ENCODE measurements at regions not wholly inside any gene's neighbourhood (a gene's known extent, or its start where the extent isn't known, plus 50 kb on each side); places are given as distances from the start of the nearest gene placed in this dataset.

DNA sequence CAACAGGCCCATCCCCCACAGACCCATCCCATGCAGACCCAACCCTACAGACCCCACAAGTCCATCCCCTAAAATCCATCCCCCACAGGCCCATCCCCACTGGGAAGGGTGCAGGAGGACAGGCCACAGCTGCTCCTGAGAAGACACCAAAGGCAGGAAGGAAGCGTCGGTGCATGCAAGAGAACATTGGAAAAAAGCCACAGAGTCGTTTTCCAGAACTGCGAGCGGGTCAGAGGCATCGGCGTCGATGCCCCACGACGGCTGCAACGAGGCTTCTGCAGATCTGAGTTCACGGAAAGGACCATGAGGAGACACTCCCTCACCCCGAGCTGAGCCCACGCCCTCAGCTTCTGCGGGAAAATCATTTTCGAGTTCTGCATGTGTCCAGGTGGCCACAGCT is 59.6 kb upstream of the GALNT9 start:
- DNase-seq = no peak
- TF ChIP-seq POLR2A (IDR thresholded peaks at IDR 0.05; ENCODE audit: low read length) (no peak), GATA1 (IDR thresholded peaks at IDR 0.05; ENCODE audit: low read depth, low read length) (no peak)

DNA sequence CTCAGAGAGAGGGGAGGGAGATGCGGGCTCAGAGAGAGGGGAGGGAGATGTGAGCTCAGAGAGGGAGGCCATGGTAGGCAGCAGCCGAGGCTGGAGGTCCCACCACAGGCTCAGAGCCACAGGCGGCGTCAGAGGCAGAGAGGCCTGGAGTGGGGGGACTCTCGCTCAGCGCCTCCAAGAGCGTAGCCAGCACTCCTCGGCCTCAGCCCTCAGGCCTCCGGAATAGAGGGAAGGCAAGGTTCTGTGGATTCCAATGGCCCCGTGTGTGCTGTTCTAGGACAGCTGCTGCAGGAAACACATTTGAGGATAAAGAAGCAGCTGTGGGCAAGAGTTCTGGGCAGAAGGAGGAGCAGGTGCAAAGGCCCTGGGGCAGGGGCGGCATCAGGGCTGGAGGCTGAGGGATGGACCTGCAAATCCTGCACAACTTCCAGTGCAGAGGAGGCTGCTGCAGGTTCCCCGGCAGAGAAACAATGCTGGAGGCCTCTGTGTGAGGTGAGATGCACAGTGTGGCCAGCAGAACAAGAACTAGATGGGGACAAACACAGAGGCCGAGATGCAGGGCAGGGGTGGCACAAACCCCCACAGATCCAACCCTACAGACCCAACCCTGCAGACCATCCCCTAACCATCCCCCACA is 59.1 kb upstream of the GALNT9 start:
- TF ChIP-seq POLR2A (IDR thresholded peaks at IDR 0.05; ENCODE audit: low read length) (no peak), GATA1 (IDR thresholded peaks at IDR 0.05; ENCODE audit: low read depth, low read length) (no peak)
- DNase-seq = no peak

DNA sequence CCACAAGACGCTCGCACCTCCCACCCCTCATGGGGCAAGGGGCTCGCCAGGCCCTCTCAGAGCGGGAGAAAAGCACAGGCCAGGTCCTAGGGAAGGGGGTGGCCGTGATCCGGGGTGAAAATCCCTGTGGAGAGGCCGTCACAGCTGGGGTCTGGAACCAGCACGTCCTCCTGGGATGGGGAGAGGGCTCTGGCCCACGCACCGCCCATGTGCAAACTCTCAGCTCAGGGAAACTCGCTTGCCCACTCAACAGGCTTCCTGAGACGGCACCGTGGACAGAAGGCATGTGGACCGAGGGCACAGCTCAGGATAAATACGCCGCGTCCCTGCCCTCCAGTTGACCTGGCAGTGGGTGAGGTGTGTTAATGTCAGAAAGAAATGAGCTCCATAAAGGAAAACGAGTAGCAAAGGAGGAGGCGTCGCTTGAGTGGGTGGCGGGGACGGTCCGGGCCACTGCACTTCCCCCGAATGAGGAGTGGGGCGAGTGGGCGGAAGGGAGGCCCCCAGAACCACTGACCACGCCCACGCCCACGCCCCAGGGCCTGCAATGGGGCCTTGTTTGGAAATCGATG is 57.6 kb upstream of the GALNT9 start:
- TF ChIP-seq POLR2A (IDR thresholded peaks at IDR 0.05; ENCODE audit: low read length) = no peak
- no peak for TF ChIP-seq GATA1 (IDR thresholded peaks at IDR 0.05; ENCODE audit: low read depth, low read length)

DNA sequence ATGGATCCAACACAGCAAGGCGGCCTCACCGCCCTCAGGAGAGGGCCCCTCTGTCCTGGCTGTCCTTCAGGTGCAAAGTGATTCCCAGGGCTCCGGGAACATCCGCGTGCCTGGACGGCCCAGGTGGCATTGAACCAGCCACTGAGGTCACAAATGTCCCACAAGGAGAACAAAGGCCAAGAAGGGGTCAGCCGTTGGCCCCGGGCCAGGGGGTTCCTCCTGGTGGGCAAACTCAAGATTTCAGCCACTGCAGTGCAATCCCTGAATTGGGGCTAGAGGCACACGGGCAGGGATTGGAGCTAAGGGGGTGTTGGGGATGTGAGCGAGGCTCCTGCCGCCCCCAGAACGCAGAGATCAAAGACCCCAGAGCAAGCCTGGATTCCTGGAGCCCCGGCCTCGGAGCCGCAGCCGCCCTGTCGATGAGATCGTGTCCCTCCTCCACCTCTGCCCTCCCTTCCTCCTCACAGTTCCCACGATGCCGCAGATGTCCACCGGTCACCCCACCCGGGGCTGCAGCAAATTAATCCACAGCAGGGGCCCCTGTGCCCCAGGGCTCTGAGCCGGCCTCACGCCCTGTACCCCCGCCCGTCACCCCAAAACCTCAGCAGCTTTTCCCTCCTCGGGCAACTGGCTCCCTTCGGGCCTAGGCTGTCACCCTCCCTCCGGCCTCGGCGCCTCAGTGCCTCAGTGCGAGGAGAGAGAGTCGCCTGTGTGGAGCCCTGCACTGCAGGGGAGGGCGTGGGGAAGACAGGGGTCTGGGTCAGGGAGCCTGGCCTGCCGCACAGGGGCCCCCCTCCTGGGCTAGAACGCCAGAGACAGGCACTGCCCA is 56.7 kb upstream of the GALNT9 start:
- no peak for TF ChIP-seq POLR2A (IDR thresholded peaks at IDR 0.05; ENCODE audit: low read length)
- TF ChIP-seq GATA1 (IDR thresholded peaks at IDR 0.05; ENCODE audit: low read depth, low read length) = no peak
- no peak for DNase-seq

More for the DNA sequence above, 57.6 kb upstream of the GALNT9 start:
- DNase-seq = no peak

DNA sequence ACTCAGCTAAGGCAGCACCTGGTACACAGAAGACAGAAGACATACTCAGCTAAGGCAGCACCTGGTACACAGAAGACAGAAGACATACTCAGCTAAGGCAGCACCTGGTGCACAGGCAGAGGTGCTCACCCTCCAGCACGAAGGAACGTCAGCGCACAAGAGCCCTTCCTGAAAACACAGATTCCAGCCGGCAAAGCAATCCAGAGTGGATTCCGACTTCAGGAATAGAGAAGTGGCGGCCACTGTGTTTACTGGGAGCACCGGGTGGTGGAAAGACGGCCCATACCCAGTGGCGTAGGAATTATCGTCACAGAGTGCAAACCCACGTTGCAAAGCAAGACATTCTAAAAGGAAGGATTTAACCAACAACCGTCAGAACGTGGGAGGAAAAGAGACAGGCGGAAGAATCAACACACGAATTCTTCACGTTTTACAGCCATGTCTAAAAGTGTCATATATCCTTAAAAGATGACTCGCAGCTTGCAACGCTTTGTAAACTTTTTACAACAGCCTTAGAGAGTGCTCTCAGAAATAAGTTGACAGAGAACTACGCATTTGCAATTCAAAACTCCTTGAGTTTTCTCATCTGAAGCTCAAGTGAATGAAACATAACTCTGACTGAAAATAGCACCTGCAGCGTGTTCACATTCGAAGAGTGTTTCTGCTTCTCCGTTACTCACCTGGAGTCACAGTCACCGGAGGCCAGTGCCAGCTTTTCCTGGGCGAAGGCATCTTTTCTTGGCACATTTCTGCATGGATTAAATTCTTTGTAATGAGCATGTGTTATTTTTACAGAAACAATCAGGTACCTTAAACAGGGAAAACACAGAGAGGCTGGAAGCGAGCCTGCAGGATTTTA is 55.8 kb upstream of the GALNT9 start:
- TF ChIP-seq POLR2A (IDR thresholded peaks at IDR 0.05; ENCODE audit: low read length) (no peak), GATA1 (IDR thresholded peaks at IDR 0.05; ENCODE audit: low read depth, low read length) (no peak)

DNA sequence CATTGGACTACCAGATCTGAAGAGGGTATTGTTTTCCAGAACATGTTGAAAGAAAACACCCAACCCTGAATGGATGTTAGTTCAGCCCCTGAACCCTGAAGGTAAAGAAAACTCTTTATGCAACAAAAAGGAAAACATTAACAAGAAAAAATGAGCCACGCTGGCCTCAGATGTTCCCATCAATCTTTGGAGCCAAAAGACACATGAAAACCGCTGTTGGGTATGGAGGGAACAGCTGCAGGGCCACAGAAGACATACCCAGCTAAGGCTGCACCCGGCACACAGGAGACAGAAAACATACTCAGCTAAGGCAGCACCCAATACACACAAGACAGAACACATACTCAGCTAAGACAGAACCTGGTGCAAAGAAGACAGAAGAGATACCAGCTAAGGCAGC is 51.3 kb upstream of the GALNT9 start:
- TF ChIP-seq POLR2A (IDR thresholded peaks at IDR 0.05; ENCODE audit: low read length) (no peak), GATA1 (IDR thresholded peaks at IDR 0.05; ENCODE audit: low read depth, low read length) (no peak)
- no peak for DNase-seq

More for the DNA sequence above, 55.8 kb upstream of the GALNT9 start:
- no peak for DNase-seq

DNA sequence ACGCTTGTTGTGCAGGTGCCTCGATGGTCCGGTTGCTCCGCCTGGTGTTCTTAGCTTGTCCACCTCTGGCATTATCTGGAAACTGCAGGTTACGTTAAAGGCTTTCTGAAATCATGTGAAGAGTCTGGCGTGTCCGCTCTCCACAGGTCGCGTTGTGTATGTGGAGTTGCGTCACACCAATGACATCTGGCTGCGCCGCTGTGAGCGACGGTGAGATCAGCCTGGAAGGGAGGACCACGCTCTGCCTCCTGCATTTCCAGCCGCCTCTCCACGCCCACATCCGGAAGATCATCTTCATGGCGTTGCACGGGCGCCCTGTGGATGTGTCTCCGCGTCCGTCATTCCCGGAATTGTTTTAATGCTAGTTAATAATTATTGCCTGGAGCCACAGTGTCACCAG is 50.6 kb upstream of the GALNT9 start:
- DNase-seq = no peak
- no peak for TF ChIP-seq GATA1 (IDR thresholded peaks at IDR 0.05; ENCODE audit: low read depth, low read length)
- TF ChIP-seq POLR2A (IDR thresholded peaks at IDR 0.05; ENCODE audit: low read length) = no peak

DNA sequence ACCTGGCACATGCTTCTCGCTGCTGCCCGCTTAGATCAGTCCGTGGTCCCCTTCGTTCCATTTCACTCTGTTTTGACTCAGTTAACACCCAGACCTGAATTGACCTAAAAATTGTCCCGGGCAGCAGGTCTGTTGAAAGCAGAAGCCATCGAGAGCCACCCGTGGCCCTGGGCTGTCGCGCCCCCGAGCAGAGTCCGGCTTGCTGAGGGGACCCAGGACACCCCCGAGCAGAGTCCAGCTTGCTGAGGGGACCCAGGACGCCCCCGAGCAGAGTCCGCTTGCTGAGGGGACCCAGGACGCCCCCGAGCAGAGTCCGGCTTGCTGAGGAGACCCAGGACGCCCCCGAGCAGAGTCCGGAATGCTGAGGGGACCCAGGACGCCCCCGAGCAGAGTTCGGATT is 50.2 kb upstream of the GALNT9 start:
- TF ChIP-seq POLR2A (IDR thresholded peaks at IDR 0.05; ENCODE audit: low read length) (no peak), GATA1 (IDR thresholded peaks at IDR 0.05; ENCODE audit: low read depth, low read length) (no peak)

More for the DNA sequence above, 50.2 kb upstream of the GALNT9 start:
- no peak for DNase-seq

All from erythroblast (primary cell).